IPS DF 19.7 (cell line): ENCODE measurements at regions not wholly inside any gene's neighbourhood (a gene's known extent, or its start where the extent isn't known, plus 50 kb on each side); places are given as distances from the start of the nearest gene placed in this dataset.

ENCODE experiments used
- DNase-seq: peaks from one replicate; pipeline ENCODE4 v3.0.0-alpha.2; 2013; ENCODE audit warnings: low read depth, low spot score

DNA sequence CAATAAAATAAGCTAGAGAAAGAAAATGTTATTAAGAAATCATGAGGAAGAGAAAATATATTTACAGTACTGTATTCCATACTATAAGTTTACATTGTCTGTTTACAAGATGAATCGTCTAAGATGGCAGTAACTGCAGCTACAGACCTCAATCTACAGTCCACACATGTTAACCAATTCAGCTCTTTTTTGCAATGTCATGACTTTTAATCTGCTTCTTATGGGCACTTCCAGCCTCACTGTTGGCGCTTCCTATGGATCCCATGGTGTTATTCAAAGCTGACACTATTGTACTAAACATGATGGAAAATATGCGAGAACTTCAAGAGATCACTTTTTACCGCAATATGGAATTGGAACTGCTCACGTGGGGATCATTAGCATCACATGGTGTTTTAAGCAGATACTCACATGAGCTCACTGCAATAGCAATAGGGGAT, 451.5 kb upstream of the CITED2 start:
- no peak for DNase-seq

DNA sequence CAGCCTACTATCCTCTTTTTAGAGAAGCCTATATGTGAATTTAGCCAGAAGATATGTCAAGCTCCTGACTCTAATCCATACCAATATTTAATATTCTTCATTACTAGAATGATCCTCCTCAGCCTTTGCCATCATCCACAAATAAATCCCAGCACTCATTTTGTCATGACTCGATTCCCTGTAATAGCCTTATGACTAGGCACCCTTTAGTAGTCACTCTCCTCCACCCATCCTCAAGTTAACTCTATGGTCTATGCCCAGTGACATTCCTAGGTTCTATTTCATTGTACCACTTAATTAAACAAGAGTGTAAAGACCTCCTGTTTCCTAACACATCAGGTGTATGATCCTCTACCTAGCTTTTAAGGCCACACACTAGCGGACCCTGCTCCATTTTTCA, 450.4 kb upstream of the CITED2 start:
- DNase-seq, result no peak

DNA sequence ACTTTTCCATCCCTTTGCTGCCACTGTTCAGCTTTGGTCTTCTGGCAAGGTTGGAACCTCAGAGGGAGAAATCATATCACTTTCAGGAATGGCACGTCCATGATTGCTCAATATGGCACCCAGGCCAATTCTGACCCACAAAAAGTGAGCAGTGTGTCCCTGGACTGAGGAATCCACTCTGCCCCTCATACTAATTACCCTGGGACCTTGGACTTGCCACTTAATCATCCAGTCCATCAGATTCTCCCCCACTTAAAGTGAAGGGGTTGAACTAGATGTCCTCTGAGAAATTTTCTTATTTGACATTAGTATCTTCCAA, 449.3 kb upstream of the CITED2 start:
- no peak for DNase-seq

- DNase-seq, result no peak
Observed at GRCh38 chr6:139823099-139823807, 448.8 kb upstream of the CITED2 start.

DNA sequence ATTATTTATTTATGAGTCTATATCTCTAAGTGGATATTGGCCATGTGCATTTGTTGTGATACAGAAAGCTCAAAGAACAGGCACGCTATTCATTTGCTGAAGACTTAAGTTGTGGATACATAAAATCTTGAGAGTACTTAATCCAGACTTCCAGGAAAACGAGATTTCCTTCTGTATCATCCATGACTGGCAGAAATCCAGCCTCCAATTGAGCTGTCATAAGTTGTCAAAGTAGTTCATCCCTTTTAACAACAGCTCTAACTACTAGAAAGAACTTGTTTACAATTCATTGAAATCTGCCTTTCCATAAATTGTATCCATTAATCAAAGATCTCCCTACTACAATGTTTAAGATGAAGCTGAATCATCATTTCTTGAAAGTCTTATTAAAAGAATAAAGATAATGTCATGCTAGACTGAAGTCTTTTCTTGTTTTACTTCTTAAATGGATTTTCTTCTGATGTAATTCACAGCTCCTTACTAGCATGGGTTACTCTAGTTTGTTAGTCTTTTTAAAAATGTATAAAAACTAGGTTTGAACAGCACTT, 447.3 kb upstream of the CITED2 start:
- no peak for DNase-seq

DNA sequence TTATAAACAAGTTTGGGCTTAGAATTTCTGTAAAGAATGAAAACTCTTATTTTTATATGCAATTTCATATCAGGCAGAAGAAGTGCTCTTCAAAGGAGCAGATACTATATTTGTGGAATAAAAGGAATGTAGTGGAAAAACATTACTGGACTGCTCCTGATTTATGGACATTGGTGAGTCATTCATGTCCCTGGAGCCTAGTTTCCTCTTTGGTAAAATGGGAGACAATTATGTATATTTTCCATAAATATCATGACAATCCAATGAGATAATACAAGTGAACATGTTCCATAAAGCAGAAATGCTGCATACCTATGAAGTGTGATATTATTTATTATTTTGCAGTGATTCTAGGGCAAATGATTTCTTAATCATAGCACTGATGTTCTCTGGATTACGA, 445.8 kb upstream of the CITED2 start:
- DNase-seq, result no peak

DNA sequence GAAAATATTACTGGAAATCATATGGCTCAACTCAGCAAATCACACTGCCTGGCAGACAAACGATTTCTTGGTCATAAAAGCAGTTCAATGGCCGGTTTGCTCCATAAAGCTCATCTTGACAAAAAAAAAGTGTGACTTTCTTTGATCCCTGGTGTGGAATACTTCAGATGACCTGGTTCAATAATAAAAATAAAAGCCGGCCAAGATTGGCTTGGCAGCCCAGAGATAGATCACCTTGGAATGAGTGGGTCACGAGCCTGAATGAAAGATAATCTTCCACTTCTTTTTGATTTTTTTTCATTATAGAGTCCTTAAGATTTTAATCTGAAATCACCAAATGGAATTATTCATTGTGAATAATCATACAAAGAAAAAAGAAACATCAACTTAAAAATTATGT, 445.3 kb upstream of the CITED2 start:
- no peak for DNase-seq

DNA sequence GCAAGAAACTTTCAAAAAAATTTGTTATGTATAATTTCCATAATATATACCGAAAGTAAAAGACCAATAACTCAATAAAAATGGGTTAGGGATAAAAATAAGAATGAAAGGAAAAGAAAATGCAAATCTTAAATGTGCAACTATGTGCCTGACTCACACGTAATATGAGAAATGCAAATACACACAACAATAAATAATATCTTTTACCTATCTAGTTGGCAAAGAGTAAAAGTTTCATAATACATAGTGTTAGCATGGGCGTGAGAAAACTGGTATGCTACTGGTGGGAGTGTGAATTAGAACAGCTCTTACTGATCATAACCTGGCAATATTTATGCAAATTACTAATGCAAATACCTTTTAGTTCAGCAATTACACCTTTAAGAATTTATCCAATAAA, 438.5 kb upstream of the CITED2 start:
- no peak for DNase-seq

GRCh38 chr6:139801571-139802321, 427.3 kb upstream of the CITED2 start:
- peak; percentile 3 for DNase-seq

GRCh38 chr6:139800837-139801236, 426.4 kb upstream of the CITED2 start:
- no peak for DNase-seq

- no peak for DNase-seq
Observed at GRCh38 chr6:139790527-139790926, 416.1 kb upstream of the CITED2 start.

GRCh38 chr6:139784222-139784769, 409.8 kb upstream of the CITED2 start:
- DNase-seq, result no peak

GRCh38 chr6:139779988-139780774, 405.7 kb upstream of the CITED2 start:
- DNase-seq, result no peak

DNA sequence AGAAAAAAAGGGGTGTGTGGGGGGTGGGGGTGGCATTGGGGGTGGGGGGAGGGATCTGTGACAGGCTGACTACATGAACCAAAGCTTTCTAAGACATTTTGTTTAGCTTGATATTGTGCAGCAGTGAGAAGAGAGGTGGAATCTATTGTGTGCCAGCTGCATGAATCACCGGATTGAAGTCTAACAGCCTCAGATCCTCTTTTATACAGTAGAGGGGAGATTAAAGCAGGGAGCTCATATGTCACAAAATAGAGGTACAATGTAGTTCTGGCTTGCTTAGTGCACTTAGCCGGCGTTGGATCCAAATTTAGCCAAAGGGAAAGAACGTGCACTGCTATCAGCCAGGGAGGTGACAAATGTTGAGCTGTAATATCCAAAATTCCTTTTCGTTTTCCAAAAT, 404.2 kb upstream of the CITED2 start:
- no peak for DNase-seq

GRCh38 chr6:139778106-139778505, 403.7 kb upstream of the CITED2 start:
- DNase-seq, result no peak

- no peak for DNase-seq
Observed at GRCh38 chr6:139777202-139777970, 402.9 kb upstream of the CITED2 start.

DNA sequence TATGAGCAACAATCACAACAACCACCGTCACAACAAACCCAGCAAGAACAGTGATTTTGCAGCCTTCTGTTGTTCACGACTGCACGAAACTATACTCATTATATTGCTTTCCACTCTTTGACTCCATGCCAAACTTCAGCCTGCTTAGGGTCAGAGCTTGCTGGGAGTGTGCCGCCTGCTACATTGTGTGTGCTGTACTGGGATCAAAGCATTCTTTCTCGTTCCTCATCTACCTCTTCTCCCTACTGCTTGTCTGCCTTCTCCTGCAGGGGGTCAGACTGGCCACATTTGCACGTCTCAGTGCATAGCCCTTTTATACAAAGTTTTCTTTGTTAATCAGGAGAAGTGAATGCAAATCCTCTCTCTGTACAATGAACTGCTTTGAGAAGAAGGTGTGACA, 401.6 kb upstream of the CITED2 start:
- DNase-seq, result no peak

GRCh38 chr6:139768196-139768595, 393.7 kb upstream of the CITED2 start:
- no peak for DNase-seq

- no peak for DNase-seq
Observed at GRCh38 chr6:139766796-139767195, 392.3 kb upstream of the CITED2 start.

DNA sequence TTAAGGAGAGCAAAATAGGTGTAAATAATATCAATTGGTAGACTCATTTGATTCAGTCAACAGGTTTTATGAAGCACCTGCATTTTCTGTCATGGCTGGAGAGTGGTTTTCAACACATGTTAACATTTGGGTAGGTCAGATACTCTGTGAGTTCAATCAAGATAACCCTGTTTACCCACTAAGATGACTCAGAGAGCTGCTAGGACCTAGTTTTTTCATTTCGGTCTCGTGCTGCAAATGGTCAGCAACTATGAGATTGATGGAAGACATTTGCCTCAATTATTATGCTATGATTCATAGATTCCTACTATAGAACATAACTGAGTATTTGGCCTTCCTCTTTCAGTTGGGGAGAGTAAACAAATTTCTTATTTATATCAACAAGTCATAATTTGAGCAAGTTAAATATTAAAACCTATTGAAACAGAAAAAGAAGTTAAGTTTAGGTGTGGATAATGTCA, 391.4 kb upstream of the CITED2 start:
- DNase-seq, result no peak

DNA sequence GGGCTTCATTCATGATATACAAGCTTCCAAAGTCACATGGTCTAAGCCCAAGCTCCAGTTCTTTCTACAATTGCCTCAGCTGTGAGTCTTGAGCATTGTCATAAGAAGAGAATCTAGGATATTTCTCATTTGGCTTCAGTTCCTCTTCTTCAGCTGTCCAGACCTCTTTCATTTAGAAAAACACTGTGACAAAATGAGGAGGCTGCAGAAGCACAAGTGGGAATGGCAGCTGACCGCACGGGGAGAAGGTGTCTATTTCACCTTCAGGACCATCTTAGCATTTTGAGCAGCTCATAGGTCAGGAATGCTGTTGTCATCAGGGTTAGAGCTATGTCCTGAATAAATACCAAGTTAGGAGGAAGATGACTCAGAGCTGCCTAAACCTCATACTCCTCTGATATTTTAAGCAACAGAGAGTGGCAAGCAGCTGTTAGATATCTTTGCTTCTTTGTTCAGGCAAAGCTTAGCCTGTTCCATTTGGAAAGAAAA, 390.1 kb upstream of the CITED2 start:
- DNase-seq, result peak; percentile 20
